ENCODE measurements at regions not wholly inside any gene's neighbourhood (a gene's known extent, or its start where the extent isn't known, plus 50 kb on each side); places are given as distances from the start of the nearest gene placed in this dataset.

DNA sequence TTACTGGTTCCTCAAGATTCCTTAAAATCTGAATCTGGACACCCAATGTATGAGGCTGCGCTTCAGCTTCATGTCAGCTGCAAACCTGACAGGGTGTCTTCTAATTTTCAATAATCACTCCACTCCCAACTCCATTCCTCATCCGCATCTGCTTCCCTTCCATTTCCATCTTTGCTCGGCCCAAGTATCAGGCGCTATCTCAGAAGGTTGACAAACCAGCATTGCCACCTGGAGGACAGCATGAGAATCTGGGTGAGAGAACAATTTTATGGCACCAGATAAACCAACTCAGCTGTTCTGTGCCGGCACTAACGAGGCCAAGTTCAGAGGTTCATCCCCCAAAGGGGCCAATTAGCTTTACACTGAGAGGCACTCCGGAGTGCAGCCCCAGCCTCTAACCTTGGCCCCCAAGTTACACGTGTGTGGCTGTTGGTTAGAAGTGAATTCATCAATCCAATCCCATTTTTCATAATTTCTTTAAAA is 79.1 kb upstream of the LMO2 start:
- H3K4me3 ChIP-seq (replicated peaks in 1 of 2; ENCODE audit: low read depth in 2 of 2, low read length in 2 of 2) = no peak overlapping the region
- peak; percentile 77 to 79 for DNase-seq (ENCODE audit: low read depth in 2 of 2)
- TF ChIP-seq, protein P1, sequence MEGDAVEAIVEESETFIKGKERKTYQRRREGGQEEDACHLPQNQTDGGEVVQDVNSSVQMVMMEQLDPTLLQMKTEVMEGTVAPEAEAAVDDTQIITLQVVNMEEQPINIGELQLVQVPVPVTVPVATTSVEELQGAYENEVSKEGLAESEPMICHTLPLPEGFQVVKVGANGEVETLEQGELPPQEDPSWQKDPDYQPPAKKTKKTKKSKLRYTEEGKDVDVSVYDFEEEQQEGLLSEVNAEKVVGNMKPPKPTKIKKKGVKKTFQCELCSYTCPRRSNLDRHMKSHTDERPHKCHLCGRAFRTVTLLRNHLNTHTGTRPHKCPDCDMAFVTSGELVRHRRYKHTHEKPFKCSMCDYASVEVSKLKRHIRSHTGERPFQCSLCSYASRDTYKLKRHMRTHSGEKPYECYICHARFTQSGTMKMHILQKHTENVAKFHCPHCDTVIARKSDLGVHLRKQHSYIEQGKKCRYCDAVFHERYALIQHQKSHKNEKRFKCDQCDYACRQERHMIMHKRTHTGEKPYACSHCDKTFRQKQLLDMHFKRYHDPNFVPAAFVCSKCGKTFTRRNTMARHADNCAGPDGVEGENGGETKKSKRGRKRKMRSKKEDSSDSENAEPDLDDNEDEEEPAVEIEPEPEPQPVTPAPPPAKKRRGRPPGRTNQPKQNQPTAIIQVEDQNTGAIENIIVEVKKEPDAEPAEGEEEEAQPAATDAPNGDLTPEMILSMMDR (IDR thresholded peaks at IDR 0.05; ENCODE audit: low read depth, low read length) = peak; percentile 80

DNA sequence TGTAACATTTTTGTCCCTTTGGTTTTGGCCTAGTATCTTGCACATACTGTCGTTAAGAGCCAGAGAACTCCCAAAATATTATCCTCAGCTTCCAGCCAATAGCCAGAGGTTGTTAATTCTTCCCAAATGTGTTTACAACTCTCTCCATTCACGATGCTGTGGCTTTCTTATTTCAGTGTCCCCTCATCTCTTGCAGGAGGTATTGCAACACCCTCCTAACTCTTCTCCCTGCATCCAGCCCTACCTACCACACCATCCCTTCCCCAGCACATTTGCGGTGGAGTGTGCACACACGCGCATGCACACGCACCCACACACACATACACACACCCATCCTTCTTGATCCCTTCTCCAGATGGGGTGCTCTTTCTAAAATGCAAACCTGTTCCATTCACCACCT is 75.6 kb upstream of the LMO2 start:
- no peak overlapping the region for H3K4me3 ChIP-seq (replicated peaks in 1 of 2; ENCODE audit: low read depth in 2 of 2, low read length in 2 of 2)
- TF ChIP-seq, protein P1 (IDR thresholded peaks at IDR 0.05; ENCODE audit: low read depth, low read length) = no peak
- no peak for DNase-seq (ENCODE audit: low read depth in 2 of 2)

GRCh38 chr11:33965032-33965431 is 73.2 kb upstream of the LMO2 start:
- TF ChIP-seq, protein P1 (IDR thresholded peaks at IDR 0.05; ENCODE audit: low read depth, low read length) = no peak
- no peak overlapping the region for H3K4me3 ChIP-seq (replicated peaks in 1 of 2; ENCODE audit: low read depth in 2 of 2, low read length in 2 of 2)
- DNase-seq (ENCODE audit: low read depth in 2 of 2) = no peak

DNA sequence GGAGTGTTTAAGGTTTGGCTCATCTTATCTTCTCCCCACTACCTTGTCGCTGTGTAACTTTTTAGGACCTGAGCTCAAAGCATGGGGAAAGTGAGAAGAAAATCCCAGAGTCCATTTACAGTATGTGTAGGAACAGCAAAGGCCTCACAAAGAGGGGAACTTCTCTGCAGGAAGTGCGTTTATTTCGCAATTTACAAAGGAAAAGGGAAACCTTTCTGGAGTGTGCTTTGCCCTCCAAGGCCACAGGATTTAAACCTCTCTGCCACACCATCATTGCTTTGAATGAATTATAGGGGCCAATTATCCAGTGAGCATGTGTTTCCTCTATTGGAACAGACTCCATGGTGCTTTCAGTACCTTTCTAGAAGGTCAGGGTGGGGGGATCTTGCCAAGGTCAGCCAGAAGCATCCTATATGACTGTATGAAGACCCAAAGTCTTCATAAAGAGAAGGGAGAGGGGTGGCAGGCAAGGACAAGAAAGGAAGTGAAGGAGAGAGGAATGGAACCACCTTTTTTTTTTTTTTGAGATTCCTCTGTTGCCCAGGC is 68.1 kb upstream of the LMO2 start:
- H3K4me3 ChIP-seq (replicated peaks in 1 of 2; ENCODE audit: low read depth in 2 of 2, low read length in 2 of 2) = no peak overlapping the region
- TF ChIP-seq, protein P1 (IDR thresholded peaks at IDR 0.05; ENCODE audit: low read depth, low read length) = no peak
- DNase-seq (ENCODE audit: low read depth in 2 of 2) = peak in 1 of 2 donors; percentile 25

- TF ChIP-seq, protein P1 (IDR thresholded peaks at IDR 0.05; ENCODE audit: low read depth, low read length) = no peak
- H3K4me3 ChIP-seq (replicated peaks in 1 of 2; ENCODE audit: low read depth in 2 of 2, low read length in 2 of 2) = no peak overlapping the region
- no peak for DNase-seq (ENCODE audit: low read depth in 2 of 2)
These were observed 65.5 kb upstream of the LMO2 start for GRCh38 chr11:33957304-33957917.

DNA sequence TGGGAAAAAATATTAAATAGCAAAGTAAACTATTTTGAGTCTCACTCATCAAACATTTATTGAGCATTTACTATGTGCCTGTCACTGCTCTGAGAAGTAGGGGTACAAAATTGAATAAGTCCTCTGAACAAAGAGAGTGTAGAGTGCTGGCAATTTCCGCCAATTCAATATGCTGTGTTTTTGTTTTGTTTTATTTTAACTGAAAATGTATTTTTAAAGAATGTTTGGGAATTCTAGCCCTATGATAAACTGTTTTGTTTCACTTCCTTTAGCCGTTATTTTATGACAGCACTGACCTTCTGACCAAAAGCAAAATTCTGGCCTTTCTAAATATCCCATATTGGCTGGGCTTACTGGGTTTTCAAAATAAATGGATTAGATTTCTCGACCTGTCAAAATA is 64.7 kb upstream of the LMO2 start:
- TF ChIP-seq, protein P1 (IDR thresholded peaks at IDR 0.05; ENCODE audit: low read depth, low read length) = no peak
- no peak overlapping the region for H3K4me3 ChIP-seq (replicated peaks in 1 of 2; ENCODE audit: low read depth in 2 of 2, low read length in 2 of 2)
- no peak for DNase-seq (ENCODE audit: low read depth in 2 of 2)
